Keratinocyte (primary cell): ENCODE measurements at regions not wholly inside any gene's neighbourhood (a gene's known extent, or its start where the extent isn't known, plus 50 kb on each side); places are given as distances from the start of the nearest gene placed in this dataset.

Experiments used
- CTCF ChIP-seq, 3 experiments: IDR thresholded peaks in 1 of 3; conservative IDR thresholded peaks in 1 of 3; optimal IDR thresholded peaks in 1 of 3; 2 replicates in 2 of 3; 3 replicates in 1 of 3; pipeline versions ENCODE3 to v1.5.1; 2011; ENCODE audit warnings: low read length in 3 of 3, mild to moderate bottlenecking in 3 of 3, moderate library complexity in 2 of 3, control low read depth in 1 of 3, inconsistent platforms in 1 of 3; ENCODE audit not compliant: insufficient read depth in 2 of 3; ENCODE audit errors: extremely low read depth in 1 of 3
- EZH2 ChIP-seq: IDR thresholded peaks from one replicate; pipeline ENCODE4 v1.6.1; 2012; ENCODE audit warnings: inconsistent platforms, mild to moderate bottlenecking, low read length, moderate library complexity

- TF ChIP-seq CTCF (optimal IDR thresholded peaks at IDR 0.05 in 1 of 3, IDR thresholded peaks at IDR 0.05 in 1 of 3, conservative IDR thresholded peaks at IDR 0.05 in 1 of 3; ENCODE audit: extremely low read depth in 1 of 3, insufficient read depth in 2 of 3, low read length in 3 of 3) = peak in 2 of 3 experiments; percentile 34 to 59
- no peak for TF ChIP-seq EZH2
Measured at GRCh38 chr1:17998889-17999288, 108.7 kb upstream of the IGSF21 start.
